SH-SY5Y (cell line): ENCODE measurements at regions not wholly inside any gene's neighbourhood (a gene's known extent, or its start where the extent isn't known, plus 50 kb on each side); places are given as distances from the start of the nearest gene placed in this dataset.

Experiments used
- GATA2 ChIP-seq: IDR thresholded peaks from 2 replicates; pipeline ENCODE4 v1.6.1; 2011; ENCODE audit warnings: mild to moderate bottlenecking, low read depth, low read length
- GATA3 ChIP-seq: IDR thresholded peaks from 2 replicates; pipeline ENCODE4 v1.6.1; 2011; ENCODE audit warnings: low read depth, mild to moderate bottlenecking, low read length, moderate library complexity

- no peak for TF ChIP-seq GATA3
- no peak for TF ChIP-seq GATA2
These were observed 142.9 kb downstream of the CRYBB2 start for GRCh38 chr22:25362215-25362882.
